Stimulated activated naive CD8-positive, alpha-beta T cell treated with anti-CD3 and anti-CD28 coated beads, Interleukin-15, Interleukin-2, amounts not matched to agents 100 U/mL and 50 U/mL, for 24 hours (primary cell): ENCODE measurements at regions not wholly inside any gene's neighbourhood (a gene's known extent, or its start where the extent isn't known, plus 50 kb on each side); places are given as distances from the start of the nearest gene placed in this dataset.

ENCODE experiments used
- ATAC-seq: fragments of 150-1000 bp; cut with Tn5 transposase; one replicate; pipeline ENCODE4 v1.10.0; 2021
- DNase-seq: peaks from one replicate; pipeline ENCODE4 v3.0.0; 2021

GRCh38 chr12:103181366-103182152 lies 224.1 kb downstream of the ASCL1 start:
- ATAC-seq (no peak), DNase-seq (no peak)

DNA sequence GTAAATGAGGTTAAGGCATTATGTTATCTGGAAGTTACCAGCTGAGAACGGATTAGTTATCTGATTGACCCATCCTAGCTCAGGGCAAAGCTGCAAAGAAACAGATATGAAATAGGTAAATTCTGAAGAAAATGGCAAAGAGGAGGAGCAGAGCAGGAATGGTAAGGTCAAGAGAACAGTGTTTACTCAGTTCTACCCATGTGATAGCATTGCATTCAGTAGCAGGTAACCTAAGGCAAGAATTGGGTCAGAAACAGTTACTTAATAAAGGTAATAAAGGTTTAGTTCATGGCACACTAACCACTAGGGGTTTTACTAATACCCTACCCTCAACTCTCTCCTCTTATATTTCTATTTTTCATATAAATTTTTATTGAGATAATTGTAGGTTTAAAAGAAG lies 224.8 kb downstream of the ASCL1 start:
- no peak for DNase-seq
- ATAC-seq = no peak

DNA sequence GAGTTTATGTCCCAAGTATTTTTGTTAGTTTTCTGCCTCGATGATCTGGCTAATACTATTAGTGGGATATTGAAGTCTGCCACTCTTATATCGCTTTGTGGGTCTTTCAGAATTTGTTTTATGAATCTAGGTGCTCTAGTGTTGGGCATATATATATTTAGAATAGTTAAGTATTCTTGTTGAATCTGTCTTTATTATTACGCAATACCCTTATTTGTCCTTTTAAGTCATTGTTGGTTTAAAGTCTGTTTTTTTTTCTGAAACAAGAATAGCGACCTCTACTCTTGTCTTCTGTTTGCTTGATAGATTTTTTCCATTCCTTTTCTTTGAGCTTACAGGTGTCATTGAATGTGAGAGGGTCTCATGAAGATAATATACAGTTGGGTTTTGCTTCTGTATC lies 239.0 kb downstream of the ASCL1 start:
- DNase-seq (no peak), ATAC-seq (no peak)

DNA sequence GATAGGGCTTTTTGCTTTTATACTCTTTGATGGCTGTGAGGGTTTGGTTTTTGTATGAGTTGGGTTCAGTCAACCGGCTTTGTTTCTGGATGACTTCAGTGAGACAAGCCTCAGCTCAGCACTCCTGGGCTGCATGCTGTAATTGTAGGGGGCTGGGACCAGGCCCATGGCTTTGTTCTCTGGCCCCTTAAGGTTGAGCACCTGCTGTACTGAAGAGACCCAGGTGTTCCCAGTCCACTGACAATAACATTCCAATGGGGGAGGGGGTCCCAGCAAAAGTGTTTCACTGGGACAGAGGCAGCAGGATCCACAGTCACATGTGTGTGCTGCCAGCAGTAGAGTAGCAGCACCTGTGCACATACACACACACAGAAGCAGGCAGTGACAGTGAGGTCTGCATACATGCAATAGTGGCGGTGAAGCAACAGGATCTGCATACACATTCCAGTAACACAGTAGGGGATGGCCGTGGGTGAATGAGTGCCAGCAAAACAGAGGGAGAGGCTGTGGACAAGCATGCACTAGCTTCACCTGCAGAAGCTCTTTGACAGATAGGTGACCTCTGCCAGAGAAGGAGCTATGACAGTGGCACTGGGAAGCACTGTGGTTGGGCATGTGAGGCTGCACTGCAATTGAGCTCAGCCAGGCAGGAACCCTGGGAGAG lies 240.4 kb downstream of the ASCL1 start:
- ATAC-seq (no peak), DNase-seq (no peak)

DNA sequence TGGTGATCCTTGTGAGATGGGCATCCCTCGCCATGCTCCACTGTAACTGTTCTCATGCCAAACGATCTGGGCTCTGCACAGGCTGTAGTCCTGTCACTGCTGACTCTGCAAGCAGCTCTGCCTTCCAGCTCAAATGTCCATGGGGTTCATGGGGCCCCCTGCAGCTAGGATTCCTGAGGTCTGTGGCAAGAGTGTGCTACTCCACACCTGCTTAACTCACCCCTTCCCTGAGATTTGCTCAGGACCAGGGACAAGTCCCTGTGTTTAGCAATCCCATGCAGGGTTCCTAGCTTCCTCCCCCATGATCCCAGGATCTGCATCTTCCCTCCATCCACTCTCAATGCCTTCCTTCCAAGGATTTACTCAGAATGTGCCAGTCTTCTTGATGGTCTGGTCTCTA lies 241.0 kb downstream of the ASCL1 start:
- ATAC-seq = no peak
- DNase-seq = no peak

- ATAC-seq = no peak
- no peak for DNase-seq
These were observed 248.4 kb downstream of the ASCL1 start for GRCh38 chr12:103205906-103206305.

- DNase-seq = no peak
- no peak for ATAC-seq
These were observed 250.5 kb downstream of the ASCL1 start for GRCh38 chr12:103207936-103208335.

- no peak for DNase-seq
- ATAC-seq = no peak
These were observed 254.6 kb downstream of the C12orf42 start for GRCh38 chr12:103241184-103241583.

- DNase-seq (no peak), ATAC-seq (no peak)
These were observed 251.2 kb downstream of the C12orf42 start for GRCh38 chr12:103244596-103244995.

DNA sequence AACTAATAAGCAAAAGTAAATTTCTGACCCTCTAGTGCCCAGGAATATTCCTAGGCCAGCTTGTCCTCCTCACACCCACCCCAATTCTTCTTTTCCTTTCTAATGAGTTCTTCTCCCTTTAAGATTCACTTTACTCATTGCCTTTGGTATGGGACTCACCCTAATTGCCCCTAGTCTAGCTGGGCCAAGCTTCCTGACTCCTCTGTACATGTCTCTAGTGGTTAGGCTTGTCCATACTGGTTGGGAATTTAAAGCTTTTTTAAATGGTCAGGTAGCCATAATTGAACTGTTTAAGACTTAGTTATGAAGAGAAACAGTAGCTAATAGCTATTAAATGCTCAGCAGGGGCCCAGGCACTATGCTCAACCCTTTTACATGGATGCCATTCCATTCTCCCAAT lies 248.2 kb downstream of the C12orf42 start:
- ATAC-seq = no peak
- no peak for DNase-seq

GRCh38 chr12:103249607-103250006 lies 246.2 kb downstream of the C12orf42 start:
- DNase-seq = no peak
- no peak for ATAC-seq

- ATAC-seq = no peak
- no peak for DNase-seq
These were observed 245.3 kb downstream of the C12orf42 start for GRCh38 chr12:103250487-103250886.
